SH-SY5Y (cell line): ENCODE measurements at regions not wholly inside any gene's neighbourhood (a gene's known extent, or its start where the extent isn't known, plus 50 kb on each side); places are given as distances from the start of the nearest gene placed in this dataset.

Experiments used
- GATA2 ChIP-seq: IDR thresholded peaks from 2 replicates; pipeline ENCODE4 v1.6.1; 2011; ENCODE audit warnings: mild to moderate bottlenecking, low read depth, low read length
- GATA3 ChIP-seq: IDR thresholded peaks from 2 replicates; pipeline ENCODE4 v1.6.1; 2011; ENCODE audit warnings: low read depth, mild to moderate bottlenecking, low read length, moderate library complexity

GRCh38 chr1:64323054-64323453 lies 119.6 kb downstream of the UBE2U start:
- TF ChIP-seq GATA2 (no peak), GATA3 (no peak)
